Activated T-helper 1 cell treated with anti-CD3 and anti-CD28 coated beads, Interleukin-2, amount 50 U/mL, for 16 hours (primary cell): ENCODE measurements at regions not wholly inside any gene's neighbourhood (a gene's known extent, or its start where the extent isn't known, plus 50 kb on each side); places are given as distances from the start of the nearest gene placed in this dataset.
A peak's percentile ranks its signal among the peaks of the same experiment; 100 is the strongest.

Experiments
- DNase-seq, 2 donors: peaks; one replicate each; pipeline ENCODE4 v3.0.0-alpha.2; 2020; ENCODE audit warnings: low read depth in 1 of 2, low spot score in 1 of 2

- DNase-seq = no peak
Measured at GRCh38 chr2:172153156-172153555, 50.5 kb upstream of the DLX2 start.

- no peak for DNase-seq
Measured at GRCh38 chr2:172153757-172154156, 51.1 kb upstream of the DLX2 start.

GRCh38 chr2:172155752-172156151, 53.1 kb upstream of the DLX2 start:
- DNase-seq = no peak

DNA sequence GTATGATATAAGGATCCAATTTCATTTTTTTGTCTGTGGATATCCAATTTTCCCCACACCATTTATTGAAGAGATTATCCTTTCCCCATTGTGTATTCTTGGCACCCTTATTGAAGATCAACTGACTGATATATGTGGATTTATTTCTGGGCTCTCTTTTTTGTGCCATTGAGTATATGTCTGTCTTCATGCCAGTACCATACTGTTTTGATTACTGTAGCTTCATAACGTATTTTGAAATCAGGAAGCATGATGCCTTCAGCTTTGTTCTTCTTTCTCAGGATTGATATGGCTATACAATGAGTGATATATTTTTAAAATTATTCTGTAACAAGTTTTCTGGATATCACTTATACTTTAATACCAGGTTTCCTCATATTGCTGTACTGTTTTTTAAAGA, 58.1 kb upstream of the DLX2 start:
- DNase-seq = no peak

DNA sequence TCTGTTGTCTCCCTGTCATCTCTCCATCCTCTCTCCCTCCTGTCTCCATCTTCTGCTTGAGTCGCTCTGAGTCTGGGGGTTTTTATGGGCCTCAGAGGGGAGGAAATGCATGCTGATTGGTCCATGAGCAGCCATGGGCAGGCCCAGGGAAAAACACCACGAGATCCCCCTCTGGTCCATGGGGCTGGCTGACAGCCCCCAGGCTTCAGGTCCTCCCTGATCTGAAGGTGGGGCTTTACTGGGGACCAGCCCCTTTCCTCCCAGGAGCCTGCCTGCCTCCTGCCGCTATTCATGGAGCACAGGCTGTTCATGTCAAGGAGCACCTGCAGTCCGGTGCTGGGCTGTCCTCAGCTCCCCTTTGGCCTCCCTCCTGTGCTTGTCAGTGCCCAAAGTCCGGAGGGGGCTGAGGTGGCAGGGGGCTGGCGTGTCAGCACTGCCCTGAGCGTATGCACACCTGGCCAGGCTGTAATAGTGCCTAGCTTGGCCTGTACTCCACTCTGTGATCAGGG, 59.6 kb upstream of the DLX2 start:
- DNase-seq = no peak

DNA sequence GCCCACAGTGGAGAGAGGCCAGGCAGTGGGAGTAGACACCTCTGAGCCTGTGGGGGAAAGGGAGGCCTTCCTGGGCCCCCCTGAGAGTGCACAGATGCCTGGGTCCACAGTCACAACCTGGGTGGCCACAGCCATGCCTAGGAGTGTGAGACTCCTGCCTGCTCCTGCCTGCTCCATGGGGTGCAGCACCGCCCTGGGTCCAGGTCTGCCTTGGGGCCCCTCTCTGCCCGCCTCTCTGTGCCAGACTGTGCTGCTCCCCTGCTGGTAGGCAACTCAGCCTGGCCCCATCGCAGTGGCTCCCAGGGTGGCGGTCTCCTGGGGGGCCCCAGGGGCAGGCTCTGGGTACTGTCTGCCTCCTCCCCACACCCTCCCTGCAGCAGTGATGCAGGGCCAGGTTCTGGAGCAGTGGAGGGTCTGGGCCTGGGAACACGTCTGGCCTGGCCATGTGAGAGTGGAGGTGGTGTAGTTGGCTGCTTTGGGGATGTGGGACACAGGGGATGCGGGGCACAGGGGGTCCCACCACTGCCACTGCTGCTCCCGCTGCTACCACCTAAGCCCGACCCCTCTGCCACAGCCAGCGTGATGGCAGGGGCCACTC, 60.1 kb upstream of the DLX2 start:
- no peak for DNase-seq

- no peak for DNase-seq
Measured at GRCh38 chr2:172168917-172169346, 66.2 kb upstream of the DLX2 start.

DNA sequence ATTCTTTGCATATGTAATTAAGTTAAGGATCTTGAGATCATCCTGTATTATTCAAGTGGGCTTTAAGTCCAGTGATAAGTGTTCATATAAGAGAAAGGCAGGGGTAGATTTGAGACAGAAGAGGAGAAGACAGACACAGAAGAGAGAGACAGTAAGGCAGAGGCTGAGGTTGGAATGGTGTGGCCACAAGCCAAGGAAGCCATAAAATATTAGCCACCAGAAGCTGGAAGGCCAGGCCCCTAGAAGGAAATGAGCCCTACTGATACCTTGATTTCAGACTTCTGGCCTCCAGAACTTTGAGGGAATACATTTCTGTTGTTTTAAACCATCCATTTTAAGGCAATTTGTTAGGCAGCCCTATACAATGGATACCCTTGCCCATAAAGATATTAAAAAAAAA, 66.9 kb upstream of the DLX2 start:
- no peak for DNase-seq

DNA sequence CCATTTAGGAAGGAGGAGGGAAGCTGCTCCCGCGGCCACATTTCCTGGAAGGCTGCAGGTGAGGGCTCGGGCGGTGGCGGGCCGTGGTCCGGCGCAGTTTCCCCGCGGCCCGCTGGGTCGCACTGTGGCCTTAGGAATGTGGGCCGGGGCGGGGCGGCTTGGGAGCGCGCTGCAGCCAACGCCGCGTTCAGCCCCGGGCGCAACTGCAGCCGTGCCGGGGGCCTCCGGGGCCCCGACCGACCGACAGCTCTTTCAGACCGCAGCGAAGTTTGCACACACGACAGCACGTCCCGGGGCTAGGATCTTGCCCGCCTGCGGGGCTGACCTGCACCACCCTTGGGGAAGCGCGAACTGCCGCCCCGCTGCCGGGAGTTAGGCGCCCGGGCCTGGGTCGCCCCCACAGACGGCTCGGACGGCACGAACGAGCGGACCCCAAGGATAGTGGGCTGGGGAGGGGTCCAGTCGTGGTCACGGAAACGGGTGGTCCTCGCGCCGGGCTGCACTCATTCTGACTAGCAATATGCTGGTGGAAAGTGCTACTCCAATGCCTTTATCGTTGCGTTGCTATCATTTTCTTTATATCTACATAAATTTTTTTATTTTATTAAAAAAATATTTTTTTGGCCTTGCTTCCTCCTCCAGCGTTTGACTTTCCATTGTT, 69.9 kb upstream of the DLX2 start:
- peak; percentile 30 to 50 for DNase-seq

DNA sequence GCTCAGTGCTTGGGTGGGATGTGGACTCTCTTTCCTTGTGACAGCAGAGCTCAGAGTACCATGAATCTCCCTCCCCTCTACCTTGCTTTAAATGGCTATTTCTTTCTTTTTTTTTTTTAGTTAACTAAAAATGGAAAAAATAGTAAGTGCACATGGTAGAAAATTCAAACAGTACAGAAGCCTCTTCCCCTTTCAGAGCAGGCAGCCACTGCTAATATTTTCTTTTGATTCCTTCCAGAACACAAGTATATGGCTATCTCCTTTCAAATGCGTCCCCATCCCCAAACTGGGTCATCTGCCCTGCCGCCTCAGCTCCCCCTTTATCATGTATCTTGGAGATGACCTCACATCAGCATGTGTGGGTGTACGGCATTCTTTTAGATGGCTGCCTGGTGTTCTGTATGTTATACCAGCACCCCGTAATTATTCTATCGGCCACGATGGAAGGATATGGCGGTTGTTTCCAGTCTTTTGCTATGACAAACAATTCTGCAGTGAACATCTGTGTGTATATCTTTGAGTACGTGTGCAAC, 70.5 kb upstream of the DLX2 start:
- no peak for DNase-seq

DNA sequence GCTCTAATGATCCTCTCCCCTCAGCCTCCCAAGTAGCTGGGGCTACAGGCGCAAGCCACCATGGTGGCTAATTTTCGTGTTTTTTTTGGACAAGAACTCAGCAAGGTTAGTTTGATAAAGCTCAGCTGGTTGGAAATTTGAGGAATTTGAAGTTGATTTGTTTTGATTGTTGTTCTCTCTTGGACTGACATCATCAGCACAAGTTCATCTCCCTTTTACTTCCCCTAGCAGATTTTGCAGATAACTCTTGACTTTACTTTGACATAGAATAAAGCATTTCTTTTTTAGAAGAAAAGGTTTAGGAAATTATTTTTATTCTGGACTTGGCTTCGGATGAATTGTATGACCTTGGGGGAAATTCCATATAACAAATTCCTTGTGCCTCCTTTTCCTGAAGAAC, 74.9 kb upstream of the DLX2 start:
- no peak for DNase-seq

DNA sequence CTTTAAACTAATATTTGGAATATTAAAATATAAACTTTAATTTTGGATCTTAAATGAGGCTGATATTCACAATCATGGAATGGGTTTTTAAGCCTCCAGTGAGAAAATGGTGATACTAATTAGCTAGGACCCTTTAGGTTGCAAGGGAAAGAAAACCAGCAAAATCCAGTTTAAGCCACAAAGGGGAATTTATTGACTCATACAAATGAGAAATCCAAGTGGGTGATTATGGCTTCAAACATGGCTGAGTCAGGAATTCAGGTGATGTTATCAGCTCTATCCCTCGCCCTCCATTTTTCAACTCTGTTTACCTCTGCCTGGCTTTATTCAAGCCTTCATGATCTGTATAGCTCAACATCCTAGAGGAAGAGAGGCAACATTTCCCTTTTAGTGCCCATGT, 75.3 kb upstream of the DLX2 start:
- no peak for DNase-seq

DNA sequence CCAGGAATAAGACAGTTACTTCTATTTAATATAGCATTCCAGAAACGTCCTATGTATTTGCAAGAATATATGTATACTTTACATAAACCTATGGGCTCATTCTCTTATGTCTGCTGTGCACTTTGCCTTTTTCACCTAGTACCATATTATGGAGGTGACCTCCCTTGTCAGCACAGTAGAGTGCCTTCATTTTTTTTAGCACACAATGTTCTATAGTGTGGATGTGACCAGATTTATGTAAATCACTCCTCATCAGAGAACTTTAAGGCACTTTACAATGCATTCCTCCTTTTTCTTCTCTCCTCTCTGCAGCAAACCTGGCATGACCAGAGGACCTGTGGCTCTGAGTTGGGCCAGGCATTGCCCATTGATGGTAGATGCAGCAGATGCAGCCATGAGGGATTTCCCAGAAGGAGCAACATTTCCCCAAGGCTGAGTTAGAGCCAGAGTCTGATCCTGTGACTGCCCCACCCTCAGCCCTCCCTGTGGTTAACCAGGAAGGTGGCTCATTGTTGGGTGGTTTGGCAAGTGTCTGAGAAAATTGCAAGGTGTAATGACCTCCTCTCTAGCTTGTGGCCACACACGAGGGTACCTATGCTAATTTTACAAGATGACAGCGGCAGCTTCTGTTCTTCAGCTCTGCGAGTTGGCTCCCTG, 76.5 kb upstream of the DLX2 start:
- no peak for DNase-seq

GRCh38 chr2:172181840-172182239, 79.1 kb upstream of the DLX2 start:
- DNase-seq = no peak

DNA sequence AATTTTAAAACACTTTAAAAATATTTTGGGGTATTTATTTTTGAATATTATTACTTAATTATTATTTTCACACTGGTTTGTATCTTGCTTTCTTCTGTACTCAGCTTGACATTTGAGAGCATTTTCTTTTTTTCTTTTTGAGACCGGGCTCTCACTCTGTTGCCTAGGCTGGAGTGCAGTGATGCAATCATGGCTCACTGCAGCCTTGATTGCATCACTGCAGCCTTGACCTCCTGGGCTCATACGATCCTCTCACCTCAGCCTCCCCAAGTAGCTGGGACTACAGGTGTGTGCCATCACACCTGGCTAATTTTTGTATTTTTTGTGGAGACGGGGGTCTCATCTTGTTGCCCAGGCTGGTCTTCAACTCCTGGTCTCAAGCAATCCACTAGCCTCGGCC, 79.9 kb upstream of the DLX2 start:
- no peak for DNase-seq

GRCh38 chr2:172193331-172194089, 90.8 kb upstream of the DLX2 start:
- no peak for DNase-seq

GRCh38 chr2:172195836-172196376, 93.2 kb upstream of the DLX2 start:
- no peak for DNase-seq

- DNase-seq = peak in 1 of 2 donors; percentile 10
Measured at GRCh38 chr2:172196768-172197431, 94.2 kb upstream of the DLX2 start.

- DNase-seq = no peak
Measured at GRCh38 chr2:172198361-172198760, 95.7 kb upstream of the DLX2 start.

GRCh38 chr2:172198908-172199307, 96.2 kb upstream of the DLX2 start:
- DNase-seq = no peak
